ENCODE measurements at regions not wholly inside any gene's neighbourhood (a gene's known extent, or its start where the extent isn't known, plus 50 kb on each side); places are given as distances from the start of the nearest gene placed in this dataset.

DNA sequence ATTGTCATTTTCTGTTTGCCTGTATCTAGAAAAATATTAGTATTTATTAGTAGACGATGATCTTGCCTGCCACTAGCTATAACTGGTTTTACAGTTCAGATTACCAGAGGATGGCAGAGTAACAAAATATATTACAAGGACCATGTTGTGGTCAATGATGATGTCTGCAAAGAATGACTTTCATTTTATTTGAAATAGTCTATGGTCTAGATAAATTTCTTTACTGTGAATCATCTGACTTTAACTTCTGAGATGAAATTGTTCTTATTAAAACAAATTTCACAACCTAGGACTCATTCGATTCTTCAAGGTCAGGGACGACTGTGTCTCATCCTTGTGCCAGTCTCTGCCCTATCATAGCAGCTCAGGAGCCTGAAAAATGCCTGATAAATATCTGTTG, 637.8 kb upstream of the KLF12 start:
- no peaks in the 10 kb centered on the region for H3K36me3 ChIP-seq (ENCODE audit: control insufficient read depth, insufficient read depth, low read length)
- no peak overlapping the region for H2BK15ac ChIP-seq (replicated peaks; ENCODE audit: low read depth)
- H2AK5ac ChIP-seq (ENCODE audit: low read length): no peak overlapping the region
- H3K23ac ChIP-seq (ENCODE audit: low read length): no peak overlapping the region
- no peak for DNase-seq
- H4K8ac ChIP-seq (ENCODE audit: low read depth, low read length): no peak overlapping the region
- WGBS (ENCODE audit: extremely low coverage, insufficient coverage, low lambda C conversion rate): no CpG with 5 or more reads among the region's 3 CpGs
- no peak overlapping the region for H3K27ac ChIP-seq (ENCODE audit: low read depth, low read length)
- H3K9ac ChIP-seq (ENCODE audit: low read length): no peak overlapping the region
- H3K79me1 ChIP-seq (ENCODE audit: low read length): no peaks in the 10 kb centered on the region
- H4K5ac ChIP-seq (ENCODE audit: low read length): no peak overlapping the region
- no peaks in the 10 kb centered on the region for H3K4me1 ChIP-seq (ENCODE audit: control insufficient read depth, low read depth, low read length)
- H3K56ac ChIP-seq (ENCODE audit: low read length): no peak overlapping the region
- H3K27me3 ChIP-seq (ENCODE audit: insufficient read depth, low read length, poor library complexity): no peaks in the 10 kb centered on the region
- H2BK5ac ChIP-seq (ENCODE audit: low read length): no peak overlapping the region
- H2BK120ac ChIP-seq (ENCODE audit: low read depth, low read length): no peak overlapping the region
- H3K18ac ChIP-seq (ENCODE audit: low read length): no peak overlapping the region
- no peak overlapping the region for H3K4me3 ChIP-seq (ENCODE audit: low read length)
- no peak overlapping the region for H3K4me2 ChIP-seq (ENCODE audit: low read length)
- H3K79me2 ChIP-seq (ENCODE audit: control insufficient read depth, insufficient read depth, low read length): no peaks in the 10 kb centered on the region
- H3K4ac ChIP-seq (ENCODE audit: low read depth, low read length): no peak overlapping the region

DNA sequence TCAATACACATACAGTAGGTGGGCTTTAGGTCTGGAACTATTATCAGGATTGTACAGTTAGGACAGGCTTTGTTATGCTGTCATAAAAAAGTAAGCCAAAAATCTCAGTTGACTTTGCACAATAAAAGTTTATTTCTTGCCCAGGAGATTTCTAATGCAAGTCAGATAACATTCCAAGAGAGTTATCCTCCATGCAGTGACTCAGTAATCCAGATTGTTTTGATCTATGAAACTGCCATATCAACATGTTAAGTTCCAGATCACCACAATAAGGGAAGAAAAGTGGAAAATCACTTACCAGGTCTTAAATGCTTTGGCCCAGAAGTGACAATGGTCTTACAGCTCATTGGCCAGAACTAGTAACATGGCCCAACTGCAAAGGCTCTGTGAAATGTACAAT, 636.2 kb upstream of the KLF12 start:
- no peak overlapping the region for H2BK15ac ChIP-seq (replicated peaks; ENCODE audit: low read depth)
- no peaks in the 10 kb centered on the region for H3K79me2 ChIP-seq (ENCODE audit: control insufficient read depth, insufficient read depth, low read length)
- no peak overlapping the region for H2BK5ac ChIP-seq (ENCODE audit: low read length)
- no peak overlapping the region for H3K9ac ChIP-seq (ENCODE audit: low read length)
- no peak overlapping the region for H3K18ac ChIP-seq (ENCODE audit: low read length)
- H2AK5ac ChIP-seq (ENCODE audit: low read length): no peak overlapping the region
- peak; percentile 20 for DNase-seq
- no peak overlapping the region for H4K8ac ChIP-seq (ENCODE audit: low read depth, low read length)
- H3K4ac ChIP-seq (ENCODE audit: low read depth, low read length): no peak overlapping the region
- no peaks in the 10 kb centered on the region for H3K4me1 ChIP-seq (ENCODE audit: control insufficient read depth, low read depth, low read length)
- no peak overlapping the region for H3K4me3 ChIP-seq (ENCODE audit: low read length)
- no peak overlapping the region for H3K27ac ChIP-seq (ENCODE audit: low read depth, low read length)
- H3K56ac ChIP-seq (ENCODE audit: low read length): no peak overlapping the region
- no peak overlapping the region for H2BK120ac ChIP-seq (ENCODE audit: low read depth, low read length)
- H3K27me3 ChIP-seq (ENCODE audit: insufficient read depth, low read length, poor library complexity): no peaks in the 10 kb centered on the region
- no peak overlapping the region for H3K23ac ChIP-seq (ENCODE audit: low read length)
- no peaks in the 10 kb centered on the region for H3K36me3 ChIP-seq (ENCODE audit: control insufficient read depth, insufficient read depth, low read length)
- no peak overlapping the region for H3K4me2 ChIP-seq (ENCODE audit: low read length)
- H3K79me1 ChIP-seq (ENCODE audit: low read length): no peaks in the 10 kb centered on the region
- no peak overlapping the region for H4K5ac ChIP-seq (ENCODE audit: low read length)

DNA sequence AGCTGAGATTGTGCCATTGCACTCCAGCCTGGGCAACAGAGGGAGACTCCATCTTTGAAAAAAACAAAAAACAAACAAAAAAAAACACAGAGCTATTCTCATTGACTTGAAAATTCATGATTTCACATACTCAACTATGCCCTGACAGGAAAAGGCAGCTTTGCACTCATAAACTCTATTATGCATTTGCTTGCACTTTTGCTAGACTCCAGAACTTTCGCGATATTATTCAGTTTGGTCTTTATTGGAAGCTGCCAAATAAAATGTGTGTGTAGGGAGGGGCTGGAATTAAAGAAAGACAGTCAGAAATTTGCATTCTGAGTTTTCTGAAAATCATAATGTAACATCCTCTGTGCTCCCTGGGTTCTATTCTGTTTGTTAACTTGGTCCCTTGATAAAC, 635.1 kb upstream of the KLF12 start:
- H3K27me3 ChIP-seq (ENCODE audit: insufficient read depth, low read length, poor library complexity): no peaks in the 10 kb centered on the region
- H3K79me1 ChIP-seq (ENCODE audit: low read length): no peaks in the 10 kb centered on the region
- no peaks in the 10 kb centered on the region for H3K4me1 ChIP-seq (ENCODE audit: control insufficient read depth, low read depth, low read length)
- no peak overlapping the region for H2BK120ac ChIP-seq (ENCODE audit: low read depth, low read length)
- H3K9ac ChIP-seq (ENCODE audit: low read length): no peak overlapping the region
- H3K4me3 ChIP-seq (ENCODE audit: low read length): no peak overlapping the region
- no peak overlapping the region for H3K27ac ChIP-seq (ENCODE audit: low read depth, low read length)
- no peak overlapping the region for H2AK5ac ChIP-seq (ENCODE audit: low read length)
- no peak overlapping the region for H2BK15ac ChIP-seq (replicated peaks; ENCODE audit: low read depth)
- H3K18ac ChIP-seq (ENCODE audit: low read length): no peak overlapping the region
- DNase-seq: no peak
- no peak overlapping the region for H2BK5ac ChIP-seq (ENCODE audit: low read length)
- H3K4ac ChIP-seq (ENCODE audit: low read depth, low read length): no peak overlapping the region
- H4K8ac ChIP-seq (ENCODE audit: low read depth, low read length): no peak overlapping the region
- H3K79me2 ChIP-seq (ENCODE audit: control insufficient read depth, insufficient read depth, low read length): no peaks in the 10 kb centered on the region
- H3K36me3 ChIP-seq (ENCODE audit: control insufficient read depth, insufficient read depth, low read length): no peaks in the 10 kb centered on the region
- no peak overlapping the region for H3K56ac ChIP-seq (ENCODE audit: low read length)
- WGBS (ENCODE audit: extremely low coverage, insufficient coverage, low lambda C conversion rate): no CpG with 5 or more reads among the region's 2 CpGs
- H3K4me2 ChIP-seq (ENCODE audit: low read length): no peak overlapping the region
- H3K23ac ChIP-seq (ENCODE audit: low read length): no peak overlapping the region
- H4K5ac ChIP-seq (ENCODE audit: low read length): no peak overlapping the region

DNA sequence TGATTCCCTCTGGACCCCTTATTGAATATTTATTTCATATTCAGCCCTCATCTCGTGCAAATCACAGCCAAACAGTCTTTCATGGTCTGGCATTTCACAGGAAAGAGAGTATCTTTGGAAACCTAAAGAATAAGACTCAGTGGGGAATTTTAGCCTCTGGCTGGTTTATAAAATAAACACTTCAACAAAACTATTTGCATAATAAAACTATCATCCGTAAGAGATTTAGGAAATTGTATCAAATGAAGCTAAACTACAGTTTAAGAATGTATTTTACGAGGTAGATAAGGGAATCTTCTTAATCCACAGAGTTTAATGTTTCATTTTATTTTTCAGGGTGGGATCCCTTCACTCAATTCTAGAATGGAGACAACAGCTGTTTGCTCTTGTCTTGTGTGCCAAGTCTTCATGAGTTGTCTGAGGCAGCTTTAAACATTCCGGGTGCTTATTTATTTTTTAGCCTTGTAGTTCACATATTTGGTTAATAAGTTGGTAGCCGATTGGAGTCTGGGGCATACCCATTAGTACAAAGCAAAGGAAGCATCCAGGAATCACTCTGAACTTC, 634.4 kb upstream of the KLF12 start:
- Histone ChIP-seq H3K18ac (ENCODE audit: low read length) (no peak overlapping the region), H3K27ac (ENCODE audit: low read depth, low read length) (no peak overlapping the region), H3K23ac (ENCODE audit: low read length) (no peak overlapping the region), H3K4ac (ENCODE audit: low read depth, low read length) (no peak overlapping the region), H4K5ac (ENCODE audit: low read length) (no peak overlapping the region), H3K4me2 (ENCODE audit: low read length) (no peak overlapping the region), H2AK5ac (ENCODE audit: low read length) (no peak overlapping the region), H3K27me3 (ENCODE audit: insufficient read depth, low read length, poor library complexity) (no peaks in the 10 kb centered on the region), H3K9ac (ENCODE audit: low read length) (no peak overlapping the region), H3K4me1 (ENCODE audit: control insufficient read depth, low read depth, low read length) (no peaks in the 10 kb centered on the region), H3K79me2 (ENCODE audit: control insufficient read depth, insufficient read depth, low read length) (no peaks in the 10 kb centered on the region), H4K8ac (ENCODE audit: low read depth, low read length) (no peak overlapping the region), H2BK5ac (ENCODE audit: low read length) (no peak overlapping the region), H3K56ac (ENCODE audit: low read length) (no peak overlapping the region), H3K79me1 (ENCODE audit: low read length) (no peaks in the 10 kb centered on the region), H3K36me3 (ENCODE audit: control insufficient read depth, insufficient read depth, low read length) (no peaks in the 10 kb centered on the region), H3K4me3 (ENCODE audit: low read length) (no peak overlapping the region), H2BK15ac (replicated peaks; ENCODE audit: low read depth) (no peak overlapping the region), H2BK120ac (ENCODE audit: low read depth, low read length) (no peak overlapping the region)
- no peak for DNase-seq
- no CpG with 5 or more reads among the region's 5 CpGs for WGBS (ENCODE audit: extremely low coverage, insufficient coverage, low lambda C conversion rate)

DNA sequence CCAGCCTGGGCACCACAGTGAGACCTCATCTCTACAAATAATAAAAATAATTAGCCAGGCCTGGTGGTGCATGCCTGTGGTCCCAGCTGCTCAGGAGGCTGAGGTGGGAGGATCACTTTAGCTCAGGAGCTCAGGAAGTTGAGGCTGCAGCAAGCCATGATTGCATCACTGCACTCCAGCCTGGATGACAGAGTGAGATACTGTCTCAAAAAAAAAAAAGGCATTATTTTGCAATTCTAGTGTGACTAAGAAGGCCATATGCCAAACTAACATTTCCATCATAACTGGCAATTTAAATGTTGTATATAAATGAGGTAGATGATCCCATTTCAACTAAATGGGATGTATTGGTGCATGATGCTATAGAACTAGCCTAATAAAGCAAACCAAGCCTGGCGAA, 632.8 kb upstream of the KLF12 start:
- no peak overlapping the region for H2BK5ac ChIP-seq (ENCODE audit: low read length)
- WGBS (ENCODE audit: extremely low coverage, insufficient coverage, low lambda C conversion rate): no CpG with 5 or more reads among the region's 1 CpG
- H4K8ac ChIP-seq (ENCODE audit: low read depth, low read length): no peak overlapping the region
- H4K5ac ChIP-seq (ENCODE audit: low read length): no peak overlapping the region
- H3K18ac ChIP-seq (ENCODE audit: low read length): no peak overlapping the region
- no peaks in the 10 kb centered on the region for H3K4me1 ChIP-seq (ENCODE audit: control insufficient read depth, low read depth, low read length)
- H3K4me3 ChIP-seq (ENCODE audit: low read length): no peak overlapping the region
- H3K36me3 ChIP-seq (ENCODE audit: control insufficient read depth, insufficient read depth, low read length): no peaks in the 10 kb centered on the region
- H3K79me2 ChIP-seq (ENCODE audit: control insufficient read depth, insufficient read depth, low read length): no peaks in the 10 kb centered on the region
- H3K4me2 ChIP-seq (ENCODE audit: low read length): no peak overlapping the region
- H2BK120ac ChIP-seq (ENCODE audit: low read depth, low read length): no peak overlapping the region
- H3K79me1 ChIP-seq (ENCODE audit: low read length): no peaks in the 10 kb centered on the region
- no peak overlapping the region for H2AK5ac ChIP-seq (ENCODE audit: low read length)
- H2BK15ac ChIP-seq (replicated peaks; ENCODE audit: low read depth): no peak overlapping the region
- H3K27me3 ChIP-seq (ENCODE audit: insufficient read depth, low read length, poor library complexity): no peaks in the 10 kb centered on the region
- no peak overlapping the region for H3K4ac ChIP-seq (ENCODE audit: low read depth, low read length)
- no peak overlapping the region for H3K27ac ChIP-seq (ENCODE audit: low read depth, low read length)
- DNase-seq: no peak
- H3K23ac ChIP-seq (ENCODE audit: low read length): no peak overlapping the region
- no peak overlapping the region for H3K56ac ChIP-seq (ENCODE audit: low read length)
- H3K9ac ChIP-seq (ENCODE audit: low read length): no peak overlapping the region

DNA sequence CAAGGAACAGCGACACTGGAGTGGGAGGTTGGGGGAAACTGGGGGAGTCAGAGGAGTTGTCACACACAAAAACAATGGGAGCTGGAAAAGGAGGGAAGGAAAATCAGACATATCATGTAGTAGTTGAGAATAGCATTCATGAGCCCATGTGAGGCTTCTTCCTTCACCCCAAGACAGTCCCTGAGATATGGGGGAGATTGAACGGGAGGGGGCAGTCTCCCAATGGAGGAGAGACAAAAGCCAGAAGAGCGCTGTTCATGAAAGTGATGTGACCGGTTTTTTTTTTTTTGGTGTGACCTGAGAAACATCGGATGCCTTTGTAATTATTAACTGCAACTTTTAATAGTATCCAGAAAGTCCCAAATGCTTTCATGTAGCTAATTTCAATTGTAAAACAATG, 631.8 kb upstream of the KLF12 start:
- no peak overlapping the region for H4K5ac ChIP-seq (ENCODE audit: low read length)
- no peak overlapping the region for H4K8ac ChIP-seq (ENCODE audit: low read depth, low read length)
- no peak overlapping the region for H3K9ac ChIP-seq (ENCODE audit: low read length)
- H3K4me3 ChIP-seq (ENCODE audit: low read length): no peak overlapping the region
- peaks cover 2% of the 10 kb centered on the region for H3K4me1 ChIP-seq (ENCODE audit: control insufficient read depth, low read depth, low read length)
- no peak overlapping the region for H3K4ac ChIP-seq (ENCODE audit: low read depth, low read length)
- no peaks in the 10 kb centered on the region for H3K79me1 ChIP-seq (ENCODE audit: low read length)
- WGBS (ENCODE audit: extremely low coverage, insufficient coverage, low lambda C conversion rate): no CpG with 5 or more reads among the region's 5 CpGs
- H3K23ac ChIP-seq (ENCODE audit: low read length): no peak overlapping the region
- H3K36me3 ChIP-seq (ENCODE audit: control insufficient read depth, insufficient read depth, low read length): no peaks in the 10 kb centered on the region
- no peak overlapping the region for H3K27ac ChIP-seq (ENCODE audit: low read depth, low read length)
- H2BK5ac ChIP-seq (ENCODE audit: low read length): no peak overlapping the region
- no peak overlapping the region for H3K18ac ChIP-seq (ENCODE audit: low read length)
- H3K56ac ChIP-seq (ENCODE audit: low read length): no peak overlapping the region
- no peak overlapping the region for H2BK15ac ChIP-seq (replicated peaks; ENCODE audit: low read depth)
- no peaks in the 10 kb centered on the region for H3K79me2 ChIP-seq (ENCODE audit: control insufficient read depth, insufficient read depth, low read length)
- no peak overlapping the region for H3K4me2 ChIP-seq (ENCODE audit: low read length)
- H2BK120ac ChIP-seq (ENCODE audit: low read depth, low read length): no peak overlapping the region
- no peaks in the 10 kb centered on the region for H3K27me3 ChIP-seq (ENCODE audit: insufficient read depth, low read length, poor library complexity)
- no peak overlapping the region for H2AK5ac ChIP-seq (ENCODE audit: low read length)
- DNase-seq: no peak
